ENCODE measurements at regions not wholly inside any gene's neighbourhood (a gene's known extent, or its start where the extent isn't known, plus 50 kb on each side); places are given as distances from the start of the nearest gene placed in this dataset.
"Not testable (repeated sequence)": the region's sequence is repeated elsewhere in the genome, so short reads cannot be mapped to it uniquely, and the experiment has no call there.

DNA sequence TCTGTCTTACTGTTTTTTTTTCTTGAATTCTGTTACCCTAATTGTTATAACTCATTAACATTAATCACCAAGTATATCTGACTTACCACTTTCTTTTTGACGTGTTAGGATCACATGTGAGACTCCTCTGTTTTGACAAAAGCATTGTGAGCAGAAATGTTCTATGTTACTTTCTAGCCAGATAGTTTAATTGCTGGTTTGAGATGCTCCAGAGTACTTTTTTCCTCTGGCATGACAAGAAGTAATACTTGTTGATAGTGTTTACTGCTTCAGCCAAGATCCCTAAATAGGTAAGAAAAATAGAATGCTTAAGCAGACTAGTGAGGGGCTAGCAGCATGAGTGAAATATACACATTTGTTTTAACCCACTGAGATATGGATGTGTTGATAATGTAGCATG is 303.9 kb upstream of the PABPC4L start:
- no peak overlapping the region for H3K4me3 ChIP-seq (ENCODE audit: low read depth, low read length)
- no peak for DNase-seq (ENCODE audit: low read depth)
- TF ChIP-seq, protein P1, sequence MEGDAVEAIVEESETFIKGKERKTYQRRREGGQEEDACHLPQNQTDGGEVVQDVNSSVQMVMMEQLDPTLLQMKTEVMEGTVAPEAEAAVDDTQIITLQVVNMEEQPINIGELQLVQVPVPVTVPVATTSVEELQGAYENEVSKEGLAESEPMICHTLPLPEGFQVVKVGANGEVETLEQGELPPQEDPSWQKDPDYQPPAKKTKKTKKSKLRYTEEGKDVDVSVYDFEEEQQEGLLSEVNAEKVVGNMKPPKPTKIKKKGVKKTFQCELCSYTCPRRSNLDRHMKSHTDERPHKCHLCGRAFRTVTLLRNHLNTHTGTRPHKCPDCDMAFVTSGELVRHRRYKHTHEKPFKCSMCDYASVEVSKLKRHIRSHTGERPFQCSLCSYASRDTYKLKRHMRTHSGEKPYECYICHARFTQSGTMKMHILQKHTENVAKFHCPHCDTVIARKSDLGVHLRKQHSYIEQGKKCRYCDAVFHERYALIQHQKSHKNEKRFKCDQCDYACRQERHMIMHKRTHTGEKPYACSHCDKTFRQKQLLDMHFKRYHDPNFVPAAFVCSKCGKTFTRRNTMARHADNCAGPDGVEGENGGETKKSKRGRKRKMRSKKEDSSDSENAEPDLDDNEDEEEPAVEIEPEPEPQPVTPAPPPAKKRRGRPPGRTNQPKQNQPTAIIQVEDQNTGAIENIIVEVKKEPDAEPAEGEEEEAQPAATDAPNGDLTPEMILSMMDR (conservative IDR thresholded peaks at IDR 0.05; ENCODE audit: low read depth, low read length) = no peak

- no peak for DNase-seq (ENCODE audit: low read depth)
- TF ChIP-seq, protein P1 (conservative IDR thresholded peaks at IDR 0.05; ENCODE audit: low read depth, low read length) = no peak
- H3K4me3 ChIP-seq (ENCODE audit: low read depth, low read length) = no peak overlapping the region
These were observed 300.5 kb upstream of the PABPC4L start for GRCh38 chr4:134501973-134502643.

DNA sequence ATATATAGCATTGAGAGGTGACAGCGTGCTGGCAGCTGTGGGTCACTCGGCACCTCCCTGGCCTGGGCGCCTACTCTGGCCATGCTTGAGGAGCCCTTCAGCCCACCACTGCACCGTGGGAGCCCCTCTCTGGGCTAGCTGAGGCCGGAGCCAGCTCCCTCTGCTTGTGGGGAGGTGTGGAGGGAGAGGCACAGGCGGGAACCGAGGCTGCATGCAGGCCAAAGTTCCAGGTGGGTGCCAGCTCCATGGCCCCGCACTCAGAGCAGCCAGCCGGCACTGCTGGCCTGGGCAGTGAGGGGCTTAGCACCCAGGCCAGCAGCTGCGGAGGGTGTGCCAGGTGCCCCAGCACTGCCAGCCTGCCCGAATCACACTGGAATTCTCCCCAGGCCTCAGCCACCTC is 299.9 kb upstream of the PABPC4L start:
- DNase-seq (ENCODE audit: low read depth) = not testable (repeated sequence)

GRCh38 chr4:134499074-134499473 is 297.5 kb upstream of the PABPC4L start:
- TF ChIP-seq, protein P1 (conservative IDR thresholded peaks at IDR 0.05; ENCODE audit: low read depth, low read length) = no peak
- DNase-seq (ENCODE audit: low read depth) = no peak
- H3K4me3 ChIP-seq (ENCODE audit: low read depth, low read length) = no peak overlapping the region

More for the DNA sequence above, 299.9 kb upstream of the PABPC4L start:
- H3K4me3 ChIP-seq (ENCODE audit: low read depth, low read length) = not testable (repeated sequence)

DNA sequence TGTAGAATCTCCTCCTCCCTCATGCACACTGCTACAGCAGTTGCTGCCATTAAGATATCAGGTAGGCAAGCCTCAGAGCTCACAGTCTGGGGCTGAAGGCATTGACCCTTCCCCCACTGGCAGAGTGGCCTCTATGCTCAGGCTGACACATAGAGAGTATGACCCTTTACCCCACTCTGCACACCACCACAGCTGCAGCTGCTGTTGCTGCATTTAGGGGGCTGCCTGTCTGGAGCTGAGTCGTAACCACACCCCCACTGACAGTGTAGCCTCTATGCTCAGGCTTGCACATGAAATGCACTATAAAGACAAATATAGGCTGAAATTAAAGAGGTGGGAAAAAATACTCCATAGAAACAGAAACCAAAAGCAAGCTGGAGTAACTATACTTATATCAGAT is 289.3 kb upstream of the PABPC4L start:
- TF ChIP-seq, protein P1 (conservative IDR thresholded peaks at IDR 0.05; ENCODE audit: low read depth, low read length) = no peak
- H3K4me3 ChIP-seq (ENCODE audit: low read depth, low read length) = no peak overlapping the region
- no peak for DNase-seq (ENCODE audit: low read depth)

DNA sequence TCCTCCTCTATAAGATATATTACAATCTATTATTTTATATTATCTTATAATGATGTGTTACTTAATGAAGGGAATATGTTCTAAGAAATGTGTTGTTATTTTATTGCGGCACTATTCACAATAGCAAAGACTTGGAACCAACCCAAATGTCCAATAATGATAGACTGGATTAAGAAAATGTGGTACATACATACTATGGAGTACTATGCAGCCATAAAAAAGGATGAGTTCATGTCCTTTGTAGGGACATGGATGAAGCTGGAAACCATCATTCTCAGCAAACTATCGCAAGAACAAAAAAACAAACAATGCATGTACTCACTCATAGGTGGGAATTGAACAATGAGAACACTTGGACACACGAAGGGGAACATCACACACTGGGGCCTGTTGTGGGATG is 281.9 kb upstream of the PABPC4L start:
- H3K4me3 ChIP-seq (ENCODE audit: low read depth, low read length); DNase-seq (ENCODE audit: low read depth): not testable (repeated sequence)

GRCh38 chr4:134471569-134471968 is 270.0 kb upstream of the PABPC4L start:
- peak; percentile 26 for DNase-seq (ENCODE audit: low read depth)
- TF ChIP-seq, protein P1 (conservative IDR thresholded peaks at IDR 0.05; ENCODE audit: low read depth, low read length) = no peak
- no peak overlapping the region for H3K4me3 ChIP-seq (ENCODE audit: low read depth, low read length)

DNA sequence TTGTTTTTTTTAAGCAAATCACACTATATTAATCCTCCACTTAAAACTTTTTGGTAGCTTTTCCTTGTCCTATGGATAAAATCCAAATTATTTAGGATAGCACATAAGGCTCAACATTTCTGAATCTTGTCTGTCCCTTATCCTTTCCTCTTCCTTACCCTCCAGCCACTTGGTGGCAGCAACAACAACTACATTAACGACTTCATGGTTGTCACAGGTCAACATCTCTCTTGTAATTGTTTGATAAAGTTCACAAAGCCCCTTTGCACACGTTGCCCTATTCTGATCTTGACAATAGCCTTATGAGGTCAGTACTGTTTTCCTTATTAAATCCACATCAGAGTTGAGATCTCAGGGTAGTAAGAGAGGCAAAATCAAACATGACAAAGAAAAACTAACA is 269.0 kb upstream of the PABPC4L start:
- H3K4me3 ChIP-seq (ENCODE audit: low read depth, low read length) = no peak overlapping the region
- TF ChIP-seq, protein P1 (conservative IDR thresholded peaks at IDR 0.05; ENCODE audit: low read depth, low read length) = peak; percentile 39
- peak; percentile 28 for DNase-seq (ENCODE audit: low read depth)

Data from choroid plexus epithelial cell (primary cell).